ENCODE measurements at regions not wholly inside any gene's neighbourhood (a gene's known extent, or its start where the extent isn't known, plus 50 kb on each side); places are given as distances from the start of the nearest gene placed in this dataset.

- TF ChIP-seq CTCF (conservative IDR thresholded peaks at IDR 0.05; ENCODE audit: low read depth, low read length) (no peak), EZH2 (IDR thresholded peaks at IDR 0.05; ENCODE audit: borderline replicate concordance, low read depth, low read length, poor library complexity, severe bottlenecking) (no peak)
Measured at GRCh38 chr2:190791976-190792575, 88.5 kb upstream of the GLS start.
